Astrocyte (in vitro differentiated cells and primary cell): ENCODE measurements at regions not wholly inside any gene's neighbourhood (a gene's known extent, or its start where the extent isn't known, plus 50 kb on each side); places are given as distances from the start of the nearest gene placed in this dataset.

Experiments
- DNase-seq: peaks from one replicate; pipeline ENCODE4 v3.0.0-alpha.2; 2010; ENCODE audit warnings: low read depth
- FAIRE-seq: peaks from 2 replicates; lab custom pipeline; 2011; peaks lifted over from hg19 to GRCh38; lab: Jason Lieb, UNC
- H2AFZ ChIP-seq: 2 replicates; pipeline ENCODE4 v1.6.0; 2012; ENCODE audit warnings: low read depth, low read length, inconsistent platforms
- H3K27ac ChIP-seq: 2 replicates; pipeline ENCODE4 v1.5.1; 2011; ENCODE audit warnings: low read depth, low read length, inconsistent platforms
- H3K27me3 ChIP-seq: 2 replicates; pipeline ENCODE4 v1.6.0; 2011; ENCODE audit warnings: low read length, inconsistent platforms; ENCODE audit not compliant: insufficient read depth
- H3K36me3 ChIP-seq: 2 replicates; pipeline ENCODE4 v1.5.1; 2011; ENCODE audit warnings: low read length, inconsistent platforms; ENCODE audit not compliant: insufficient read depth
- H3K4me1 ChIP-seq: 2 replicates; pipeline ENCODE4 v1.5.1; 2011; ENCODE audit warnings: low read length, inconsistent platforms; ENCODE audit not compliant: insufficient read depth
- H3K4me2 ChIP-seq: 2 replicates; pipeline ENCODE4 v1.6.0; 2012; ENCODE audit warnings: low read length, inconsistent platforms
- H3K4me3 ChIP-seq: 2 replicates; pipeline ENCODE4 v1.5.1; 2011; ENCODE audit warnings: low read depth, mild to moderate bottlenecking, low read length, inconsistent platforms; ENCODE audit not compliant: insufficient read depth
- H3K79me2 ChIP-seq: 2 replicates; pipeline ENCODE4 v1.6.0; 2012; ENCODE audit warnings: mild to moderate bottlenecking, low read length, inconsistent platforms; ENCODE audit not compliant: insufficient read depth
- H3K9ac ChIP-seq: 2 replicates; pipeline ENCODE4 v1.6.0; 2012; ENCODE audit warnings: mild to moderate bottlenecking, low read length, inconsistent platforms
- H3K9me3 ChIP-seq: 2 replicates; pipeline ENCODE4 v1.5.1; 2012; ENCODE audit warnings: low read depth, mild to moderate bottlenecking, low read length, inconsistent platforms; ENCODE audit not compliant: insufficient read depth
- H4K20me1 ChIP-seq: 2 replicates; pipeline ENCODE4 v1.6.0; 2012; ENCODE audit warnings: low read length, inconsistent platforms; ENCODE audit not compliant: insufficient read depth
- H3K27ac Mint-ChIP-seq: one replicate; pipeline ENCODE4 v1.8.0; 2021; ENCODE audit warnings: mild to moderate bottlenecking, mixed read lengths; ENCODE audit not compliant: unreplicated experiment
- H3K27me3 Mint-ChIP-seq: one replicate; pipeline ENCODE4 v1.8.0; 2021; ENCODE audit warnings: low read depth, mixed read lengths; ENCODE audit not compliant: unreplicated experiment
- H3K36me3 Mint-ChIP-seq: one replicate; pipeline ENCODE4 v1.8.0; 2021; ENCODE audit warnings: low read depth, mixed read lengths; ENCODE audit not compliant: unreplicated experiment
- H3K4me1 Mint-ChIP-seq: one replicate; pipeline ENCODE4 v1.8.0; 2021; ENCODE audit warnings: low read depth, mixed read lengths; ENCODE audit not compliant: unreplicated experiment
- H3K4me3 Mint-ChIP-seq: one replicate; pipeline ENCODE4 v1.8.0; 2021; ENCODE audit warnings: mild to moderate bottlenecking, moderate library complexity, mixed read lengths; ENCODE audit not compliant: unreplicated experiment
- H3K9me3 Mint-ChIP-seq: one replicate; pipeline ENCODE4 v1.8.0; 2021; ENCODE audit warnings: mild to moderate bottlenecking, mixed read lengths; ENCODE audit not compliant: unreplicated experiment
- EZH2 ChIP-seq: IDR thresholded peaks from 2 replicates; pipeline ENCODE4 v1.6.1; 2012; ENCODE audit warnings: mild to moderate bottlenecking, low read length, inconsistent platforms; ENCODE audit not compliant: insufficient read depth
- TF ChIP-seq, protein P1 (sequence below): IDR thresholded peaks from 2 replicates; pipeline ENCODE4 v1.5.1; 2011; ENCODE audit warnings: low read depth, mild to moderate bottlenecking, inconsistent platforms, low read length, moderate library complexity; ENCODE audit not compliant: insufficient read depth

DNA sequence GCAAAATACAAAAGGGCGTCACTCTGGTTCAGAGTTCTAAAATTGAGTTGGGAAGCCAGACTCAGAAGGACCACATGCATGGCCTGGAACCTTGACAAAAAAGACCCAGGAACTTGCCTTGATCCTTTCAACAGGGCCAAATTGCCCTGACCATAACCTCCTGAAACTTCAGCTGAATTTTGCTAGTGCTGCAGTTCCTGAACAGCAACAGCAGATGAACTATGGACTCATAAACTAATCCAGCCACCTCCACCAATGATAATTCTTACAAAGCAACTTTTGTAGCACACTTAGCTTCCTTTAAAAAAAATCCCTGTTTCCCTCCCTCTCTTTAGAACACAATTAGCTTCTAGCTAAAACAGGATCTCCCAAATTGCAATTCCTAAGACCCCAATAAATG is 155.9 kb downstream of the MAT2B start:
- no peak for DNase-seq
- TF ChIP-seq, protein P1, sequence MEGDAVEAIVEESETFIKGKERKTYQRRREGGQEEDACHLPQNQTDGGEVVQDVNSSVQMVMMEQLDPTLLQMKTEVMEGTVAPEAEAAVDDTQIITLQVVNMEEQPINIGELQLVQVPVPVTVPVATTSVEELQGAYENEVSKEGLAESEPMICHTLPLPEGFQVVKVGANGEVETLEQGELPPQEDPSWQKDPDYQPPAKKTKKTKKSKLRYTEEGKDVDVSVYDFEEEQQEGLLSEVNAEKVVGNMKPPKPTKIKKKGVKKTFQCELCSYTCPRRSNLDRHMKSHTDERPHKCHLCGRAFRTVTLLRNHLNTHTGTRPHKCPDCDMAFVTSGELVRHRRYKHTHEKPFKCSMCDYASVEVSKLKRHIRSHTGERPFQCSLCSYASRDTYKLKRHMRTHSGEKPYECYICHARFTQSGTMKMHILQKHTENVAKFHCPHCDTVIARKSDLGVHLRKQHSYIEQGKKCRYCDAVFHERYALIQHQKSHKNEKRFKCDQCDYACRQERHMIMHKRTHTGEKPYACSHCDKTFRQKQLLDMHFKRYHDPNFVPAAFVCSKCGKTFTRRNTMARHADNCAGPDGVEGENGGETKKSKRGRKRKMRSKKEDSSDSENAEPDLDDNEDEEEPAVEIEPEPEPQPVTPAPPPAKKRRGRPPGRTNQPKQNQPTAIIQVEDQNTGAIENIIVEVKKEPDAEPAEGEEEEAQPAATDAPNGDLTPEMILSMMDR, result no peak
- TF ChIP-seq EZH2, result no peak
- Histone ChIP-seq H3K36me3 (no peaks in the 10 kb centered on the region), H3K4me1 (no peaks in the 10 kb centered on the region), H4K20me1 (no peaks in the 10 kb centered on the region), H3K9me3 (no peaks in the 10 kb centered on the region), H3K27ac (no peak overlapping the region), H3K9ac (no peak overlapping the region), H3K4me3 (no peak overlapping the region), H3K4me2 (no peak overlapping the region), H3K79me2 (no peaks in the 10 kb centered on the region), H2AFZ (no peak overlapping the region), H3K27me3 (no peaks in the 10 kb centered on the region)
- Mint-ChIP-seq H3K4me3 (no peak overlapping the region), H3K36me3 (no peaks in the 10 kb centered on the region), H3K27me3 (no peaks in the 10 kb centered on the region), H3K27ac (no peak overlapping the region), H3K4me1 (no peaks in the 10 kb centered on the region), H3K9me3 (no peaks in the 10 kb centered on the region)
- FAIRE-seq, result no peak

DNA sequence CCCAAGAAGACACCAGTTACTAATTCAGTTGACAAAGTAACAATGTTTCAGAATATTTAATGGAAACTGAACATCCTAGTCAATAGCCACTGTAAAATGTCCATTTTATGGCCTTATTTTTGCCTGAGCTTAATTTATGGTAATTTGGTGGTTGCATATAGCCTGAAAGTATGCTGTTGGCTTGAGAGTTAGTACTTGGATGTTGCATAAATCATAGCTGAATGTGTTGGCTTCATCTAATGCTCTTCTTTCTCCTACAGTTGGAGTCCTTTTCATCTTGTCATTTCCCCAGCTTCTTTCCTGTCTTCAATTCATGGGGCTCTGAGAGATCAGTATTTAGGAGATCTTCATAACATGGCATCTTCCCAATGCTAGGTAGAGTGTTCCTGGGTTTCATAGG is 164.6 kb downstream of the MAT2B start:
- Histone ChIP-seq H3K79me2 (no peaks in the 10 kb centered on the region), H3K4me3 (no peak overlapping the region), H3K4me2 (no peak overlapping the region), H3K36me3 (no peaks in the 10 kb centered on the region), H3K4me1 (no peaks in the 10 kb centered on the region), H4K20me1 (no peaks in the 10 kb centered on the region), H3K27ac (no peak overlapping the region), H3K9ac (no peak overlapping the region), H2AFZ (no peak overlapping the region), H3K9me3 (no peaks in the 10 kb centered on the region), H3K27me3 (no peaks in the 10 kb centered on the region)
- Mint-ChIP-seq H3K4me1 (no peaks in the 10 kb centered on the region), H3K4me3 (no peak overlapping the region), H3K27me3 (no peaks in the 10 kb centered on the region), H3K36me3 (no peaks in the 10 kb centered on the region), H3K9me3 (no peaks in the 10 kb centered on the region), H3K27ac (no peak overlapping the region)
- TF ChIP-seq, protein P1, result no peak
- TF ChIP-seq EZH2, result no peak
- DNase-seq (peak; percentile 3), FAIRE-seq (no peak)

DNA sequence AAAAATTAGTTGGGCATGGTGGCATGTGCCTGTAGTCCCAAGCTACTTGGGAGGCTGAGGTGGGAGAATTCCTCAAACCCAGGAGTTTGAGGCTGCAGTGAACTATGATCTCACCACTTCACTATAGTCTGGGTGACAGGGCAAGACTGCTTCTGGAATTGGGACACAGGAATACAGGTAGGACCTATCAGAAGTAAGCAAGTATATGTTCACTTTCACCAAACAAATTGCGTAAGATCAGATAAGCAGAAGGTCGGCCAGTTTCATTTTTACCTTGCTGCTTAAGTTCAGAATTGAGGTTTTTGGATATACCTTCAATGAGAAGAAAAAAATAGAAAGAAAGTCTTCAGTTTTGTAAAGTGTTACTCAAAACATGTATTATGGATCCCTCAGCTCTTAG is 171.7 kb downstream of the MAT2B start:
- Histone ChIP-seq H3K4me3 (no peak overlapping the region), H3K4me1 (no peaks in the 10 kb centered on the region), H3K27ac (no peak overlapping the region), H4K20me1 (no peaks in the 10 kb centered on the region), H3K27me3 (no peaks in the 10 kb centered on the region), H3K36me3 (no peaks in the 10 kb centered on the region), H3K9me3 (no peaks in the 10 kb centered on the region), H3K4me2 (no peak overlapping the region), H3K9ac (no peak overlapping the region), H2AFZ (no peak overlapping the region), H3K79me2 (no peaks in the 10 kb centered on the region)
- H3K4me1 Mint-ChIP-seq, result no peaks in the 10 kb centered on the region
- no peaks in the 10 kb centered on the region for H3K27me3 Mint-ChIP-seq
- TF ChIP-seq, protein P1, result no peak
- no peak for TF ChIP-seq EZH2
- H3K36me3 Mint-ChIP-seq, result no peaks in the 10 kb centered on the region
- DNase-seq (no peak), FAIRE-seq (no peak)
- H3K4me3 Mint-ChIP-seq, result no peak overlapping the region
- H3K9me3 Mint-ChIP-seq, result no peaks in the 10 kb centered on the region
- no peak overlapping the region for H3K27ac Mint-ChIP-seq
